ENCODE measurements at regions not wholly inside any gene's neighbourhood (a gene's known extent, or its start where the extent isn't known, plus 50 kb on each side); places are given as distances from the start of the nearest gene placed in this dataset.
A peak's percentile ranks its signal among the peaks of the same experiment; 100 is the strongest.

DNA sequence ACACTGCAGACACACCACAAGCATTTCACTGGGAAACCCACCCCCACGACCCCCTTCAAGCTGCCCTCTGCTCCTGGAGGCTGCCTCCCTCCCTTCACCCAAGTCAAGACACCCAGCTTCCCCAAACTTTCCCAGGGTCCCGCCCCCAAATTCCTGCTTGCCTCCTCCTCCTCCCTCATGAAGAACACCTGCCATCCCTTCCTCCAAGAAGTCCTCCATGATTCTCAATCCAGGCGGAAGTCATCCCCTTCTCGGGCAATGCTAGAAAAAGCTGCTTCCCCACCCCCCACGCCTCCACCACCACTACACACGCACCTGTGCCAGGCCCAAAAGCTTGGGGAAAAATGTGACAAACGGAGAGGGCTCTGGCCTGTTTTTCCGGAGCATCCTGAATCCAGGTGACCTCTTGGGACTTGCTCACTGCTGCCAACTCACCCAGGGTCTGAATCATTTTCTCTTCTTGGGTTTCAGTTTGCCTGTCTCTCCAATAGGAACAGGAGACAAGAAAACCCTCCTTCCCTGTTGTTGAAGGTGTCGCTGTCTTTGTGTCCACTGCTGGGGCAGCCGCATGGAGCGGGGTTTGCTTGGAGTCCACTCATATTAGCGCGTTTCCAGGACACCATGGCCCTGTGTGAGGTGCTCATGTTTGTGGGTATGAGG lies 101.0 kb upstream of the CASZ1 start:
- DNase-seq (ENCODE audit: low read depth in 2 of 2) = no peak

DNA sequence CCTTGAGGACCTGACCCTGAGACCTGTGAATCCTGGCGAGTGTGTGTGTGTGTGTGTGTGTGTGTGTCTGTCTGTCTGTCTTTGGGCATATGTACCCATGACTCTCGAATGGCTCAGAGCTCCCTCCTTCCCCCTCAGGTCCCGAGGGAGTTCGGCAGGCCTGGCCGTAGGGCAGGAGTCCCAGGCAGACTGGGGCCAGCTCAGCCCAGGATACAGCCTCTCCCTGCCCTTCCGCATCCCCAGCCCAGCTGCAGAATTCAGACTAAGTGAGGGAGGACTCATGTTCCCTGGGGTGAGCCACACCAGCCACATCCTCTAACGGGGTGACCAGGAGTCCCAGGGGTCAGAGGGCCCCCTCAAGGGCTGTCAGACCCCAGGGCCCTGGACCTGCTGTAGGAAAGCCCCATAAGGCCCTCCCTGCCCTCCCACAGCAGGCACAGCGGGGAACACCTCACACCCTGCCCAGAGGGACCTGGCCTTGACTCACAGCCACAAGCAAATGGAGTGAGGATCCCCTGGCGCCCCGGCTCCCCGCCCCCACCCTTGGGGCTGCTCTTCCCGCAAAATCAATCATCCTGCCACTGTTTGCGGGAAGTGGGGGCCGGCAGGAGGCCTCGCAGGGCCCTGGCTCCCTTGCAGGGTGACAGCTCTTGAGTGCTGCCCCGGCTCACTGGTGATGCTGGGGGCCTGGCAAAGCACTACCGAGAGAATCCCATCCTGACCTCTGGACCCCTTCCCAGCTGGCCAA lies 101.7 kb upstream of the CASZ1 start:
- DNase-seq (ENCODE audit: low read depth in 2 of 2) = no peak

DNA sequence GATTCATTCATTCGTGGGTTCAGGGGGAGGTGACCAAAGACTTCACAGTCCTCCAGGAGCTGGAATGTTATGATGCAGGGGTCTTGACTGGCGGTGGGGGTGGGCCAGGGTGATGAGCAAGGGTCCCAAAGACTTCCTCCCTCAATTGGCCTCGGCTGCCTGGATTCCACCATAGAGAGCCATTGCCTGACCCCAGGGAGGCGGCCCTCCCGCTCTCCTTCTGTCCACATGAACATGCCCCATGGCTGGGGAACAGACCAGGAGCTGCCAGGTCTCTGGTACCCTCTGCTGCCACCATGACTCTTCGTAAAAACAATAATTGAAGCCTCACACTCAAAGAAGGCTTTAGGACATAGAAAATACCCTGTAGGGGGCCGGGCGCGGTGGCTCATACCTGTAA lies 102.5 kb upstream of the CASZ1 start:
- no peak for DNase-seq (ENCODE audit: low read depth in 2 of 2)

DNA sequence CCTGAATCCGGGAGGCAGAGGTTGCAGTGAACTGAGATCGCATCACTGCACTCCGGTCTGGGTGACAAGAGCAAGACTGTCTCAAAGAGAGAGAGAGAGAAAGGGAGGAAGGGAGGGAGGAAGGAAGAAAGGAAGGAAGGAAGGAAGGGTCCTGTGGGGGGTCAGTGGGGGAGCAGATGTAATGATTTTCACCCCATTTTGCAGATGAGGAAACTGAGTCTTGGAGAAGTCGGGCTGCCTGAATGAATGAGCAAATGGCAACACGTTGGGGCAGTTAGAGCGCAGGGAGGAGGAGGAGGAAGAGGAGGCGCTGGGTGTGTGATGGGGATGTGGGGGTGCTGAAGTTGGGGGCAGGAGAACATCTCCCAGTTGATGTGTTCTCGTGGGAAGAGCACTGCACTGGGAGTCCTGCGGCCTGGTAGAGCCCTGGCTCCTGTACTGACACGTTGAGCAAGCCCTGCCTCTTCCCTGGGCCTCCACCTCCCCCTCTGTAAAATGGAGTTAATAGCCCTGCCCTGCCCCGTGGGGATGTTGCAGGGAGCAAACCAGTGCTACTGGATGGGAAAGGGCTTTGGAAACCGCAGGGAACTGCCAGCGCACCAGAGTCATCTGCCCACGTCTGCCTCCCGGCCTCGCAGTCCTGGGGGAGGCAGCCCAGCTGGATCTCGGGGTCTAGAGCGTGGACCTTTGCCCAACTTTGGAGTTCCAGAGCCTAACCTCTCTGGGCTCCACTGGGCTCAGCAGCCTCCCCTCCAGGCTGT lies 103.2 kb upstream of the CASZ1 start:
- DNase-seq (ENCODE audit: low read depth in 2 of 2) = no peak

DNA sequence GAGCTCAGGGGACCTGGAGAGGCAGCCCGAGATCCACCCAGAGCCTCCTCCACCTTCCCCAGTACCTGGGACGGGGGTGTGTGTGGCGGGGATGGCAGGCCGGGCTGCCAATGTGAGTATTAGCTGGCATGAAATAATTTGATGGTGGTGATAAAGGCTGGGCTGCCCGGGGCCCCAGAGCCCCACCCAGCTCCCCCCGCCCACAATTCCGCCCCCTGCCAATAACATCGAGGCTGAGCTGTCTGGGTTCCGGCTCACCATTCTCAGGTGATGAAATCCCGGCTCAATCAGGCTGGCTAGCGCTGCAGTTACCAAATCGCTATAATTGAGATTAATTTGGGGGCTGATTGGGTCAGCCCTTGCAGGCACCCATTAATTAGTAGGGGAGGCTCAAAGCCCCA lies 103.8 kb upstream of the CASZ1 start:
- DNase-seq (ENCODE audit: low read depth in 2 of 2) = no peak

DNA sequence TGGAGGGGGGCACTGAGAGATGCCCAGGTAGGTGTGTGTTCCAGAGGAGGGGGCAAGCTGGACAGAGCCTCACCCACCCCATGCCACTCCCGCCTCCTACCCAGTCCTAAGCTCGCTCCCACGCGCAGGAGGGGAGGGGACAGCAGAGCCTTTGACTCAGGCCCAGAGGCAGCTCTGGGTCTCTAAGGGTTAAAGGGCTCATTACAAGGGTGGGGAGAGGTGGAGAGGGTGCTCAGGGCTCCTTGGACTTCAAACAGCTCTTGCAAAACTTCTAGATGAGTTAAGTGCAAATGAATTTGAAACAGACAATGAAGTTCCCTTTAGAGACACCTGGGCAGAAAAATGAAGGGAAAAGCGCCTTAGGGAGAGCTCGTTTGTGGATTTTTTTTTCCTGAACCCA lies 104.2 kb upstream of the CASZ1 start:
- no peak for DNase-seq (ENCODE audit: low read depth in 2 of 2)

DNA sequence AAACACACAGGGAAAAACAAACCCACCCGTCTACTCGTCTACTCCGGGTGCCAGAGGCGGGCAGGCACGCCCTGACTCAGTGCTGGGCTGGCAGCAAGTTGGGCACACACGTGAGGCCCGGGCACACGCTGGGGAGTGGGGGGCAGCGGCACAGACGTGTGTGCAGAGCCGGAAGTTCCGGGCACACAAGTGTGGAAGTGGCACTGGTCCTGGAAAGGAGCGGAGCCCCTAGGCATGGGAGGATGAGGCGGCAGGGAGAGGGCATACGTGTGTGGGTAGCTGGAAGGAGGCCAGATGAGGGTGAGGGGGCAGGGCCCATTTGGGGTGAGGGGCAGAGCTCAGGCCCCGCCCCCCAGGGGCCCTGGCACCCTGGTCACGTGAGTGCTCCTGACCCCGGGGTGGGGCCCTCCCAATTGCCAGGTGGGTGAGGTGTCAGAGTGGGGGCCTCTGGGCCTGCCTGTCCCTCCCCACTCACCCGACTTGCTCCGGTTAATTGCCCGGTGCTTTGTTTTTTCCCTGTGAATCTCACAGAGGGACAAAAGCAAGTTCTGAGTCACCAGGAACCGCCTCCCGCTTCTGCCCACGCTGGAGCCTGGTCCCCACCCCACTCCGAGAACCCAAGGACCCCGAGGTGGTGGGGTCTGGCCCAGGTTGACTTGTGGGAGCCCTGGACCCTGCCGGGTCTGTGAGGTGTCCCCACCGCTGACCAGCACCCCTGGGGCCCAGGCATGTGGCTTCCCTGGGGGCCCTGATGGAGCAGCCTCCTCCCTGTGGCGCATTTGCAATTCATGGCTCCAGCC lies 104.8 kb upstream of the CASZ1 start:
- DNase-seq (ENCODE audit: low read depth in 2 of 2) = no peak

DNA sequence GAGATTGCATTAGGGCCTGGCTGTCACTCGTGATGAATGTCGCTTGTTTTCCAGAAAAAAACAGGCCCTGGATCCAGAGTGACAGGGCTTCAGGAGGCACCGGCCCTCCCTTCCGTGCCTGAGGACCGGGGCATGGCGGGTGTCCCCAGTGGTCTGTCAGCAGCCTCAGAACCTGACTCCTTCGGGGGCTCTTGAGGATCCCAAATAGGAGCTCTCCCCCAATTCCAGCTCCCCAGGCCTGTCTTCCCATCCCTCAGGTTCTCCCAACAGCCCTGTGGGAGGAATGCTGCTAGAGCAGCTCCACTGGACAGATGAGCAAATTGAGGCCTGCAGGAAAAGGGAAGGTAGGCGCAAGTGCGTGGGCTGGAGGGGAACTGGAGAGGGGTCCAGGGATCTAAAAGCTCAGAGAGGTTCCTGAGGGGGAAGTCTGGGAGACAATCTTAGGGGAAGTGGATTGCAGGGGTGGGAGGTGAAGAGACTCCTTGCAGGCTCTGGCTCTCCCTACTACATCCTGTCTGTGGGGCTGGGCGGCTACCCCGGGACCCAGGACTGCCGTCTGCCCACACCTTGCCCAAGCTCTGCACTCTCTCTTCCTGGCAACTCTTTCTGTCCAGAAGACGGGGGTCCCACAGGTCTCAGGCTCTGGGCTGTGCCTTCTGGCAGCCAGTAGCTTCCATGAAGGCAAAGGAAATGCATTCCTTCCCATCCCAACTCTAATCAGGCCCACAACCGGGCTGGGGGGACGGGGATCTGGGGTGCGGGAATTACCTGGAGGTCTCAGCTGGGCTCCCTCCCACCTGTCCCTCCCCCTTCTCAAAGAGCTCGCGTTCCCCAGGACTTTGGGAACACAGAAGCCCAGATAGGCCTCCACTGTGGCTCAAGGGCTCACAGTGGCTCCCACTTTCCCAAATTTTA lies 105.7 kb upstream of the CASZ1 start:
- no peak for DNase-seq (ENCODE audit: low read depth in 2 of 2)

DNA sequence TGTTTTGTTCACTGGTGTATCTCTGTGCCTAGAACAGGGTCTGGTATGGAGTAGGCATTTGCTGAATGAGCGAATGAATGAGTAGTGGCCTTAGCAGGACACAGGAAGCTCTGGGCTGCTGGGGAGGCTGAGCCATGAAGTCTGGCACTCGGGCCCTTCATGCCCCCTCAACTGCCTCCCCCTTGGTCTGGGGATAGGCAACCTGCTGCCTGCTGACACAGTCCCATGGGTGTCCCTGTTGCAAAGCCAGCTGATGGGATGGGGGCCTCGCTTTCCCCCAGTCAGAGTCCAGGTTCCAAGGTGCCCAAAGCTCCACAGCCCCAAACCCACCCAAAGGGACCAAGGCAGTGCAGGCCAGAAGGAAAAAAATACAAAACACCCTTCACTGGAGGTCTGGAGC lies 107.0 kb upstream of the CASZ1 start:
- DNase-seq (ENCODE audit: low read depth in 2 of 2) = no peak

DNA sequence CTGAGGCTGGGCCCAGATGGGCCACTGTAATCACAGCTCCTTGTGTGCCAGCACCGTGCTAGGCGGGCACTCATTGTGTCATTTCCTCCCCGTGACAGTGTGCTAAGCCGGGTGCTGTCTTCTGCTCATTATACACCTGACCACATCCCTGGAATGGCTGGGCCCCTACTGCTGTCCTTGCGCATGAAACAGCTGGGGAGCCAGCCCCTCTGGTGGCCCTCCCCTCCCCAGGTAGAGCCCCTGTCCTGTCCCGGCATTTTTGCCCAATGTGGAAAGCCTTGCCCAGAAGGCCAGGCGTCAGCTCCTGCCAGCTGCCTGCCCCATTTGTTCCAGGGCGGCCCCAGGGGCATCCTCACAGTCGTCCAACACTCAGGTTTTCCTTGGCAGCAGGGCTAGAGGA lies 107.4 kb upstream of the CASZ1 start:
- no peak for DNase-seq (ENCODE audit: low read depth in 2 of 2)

DNA sequence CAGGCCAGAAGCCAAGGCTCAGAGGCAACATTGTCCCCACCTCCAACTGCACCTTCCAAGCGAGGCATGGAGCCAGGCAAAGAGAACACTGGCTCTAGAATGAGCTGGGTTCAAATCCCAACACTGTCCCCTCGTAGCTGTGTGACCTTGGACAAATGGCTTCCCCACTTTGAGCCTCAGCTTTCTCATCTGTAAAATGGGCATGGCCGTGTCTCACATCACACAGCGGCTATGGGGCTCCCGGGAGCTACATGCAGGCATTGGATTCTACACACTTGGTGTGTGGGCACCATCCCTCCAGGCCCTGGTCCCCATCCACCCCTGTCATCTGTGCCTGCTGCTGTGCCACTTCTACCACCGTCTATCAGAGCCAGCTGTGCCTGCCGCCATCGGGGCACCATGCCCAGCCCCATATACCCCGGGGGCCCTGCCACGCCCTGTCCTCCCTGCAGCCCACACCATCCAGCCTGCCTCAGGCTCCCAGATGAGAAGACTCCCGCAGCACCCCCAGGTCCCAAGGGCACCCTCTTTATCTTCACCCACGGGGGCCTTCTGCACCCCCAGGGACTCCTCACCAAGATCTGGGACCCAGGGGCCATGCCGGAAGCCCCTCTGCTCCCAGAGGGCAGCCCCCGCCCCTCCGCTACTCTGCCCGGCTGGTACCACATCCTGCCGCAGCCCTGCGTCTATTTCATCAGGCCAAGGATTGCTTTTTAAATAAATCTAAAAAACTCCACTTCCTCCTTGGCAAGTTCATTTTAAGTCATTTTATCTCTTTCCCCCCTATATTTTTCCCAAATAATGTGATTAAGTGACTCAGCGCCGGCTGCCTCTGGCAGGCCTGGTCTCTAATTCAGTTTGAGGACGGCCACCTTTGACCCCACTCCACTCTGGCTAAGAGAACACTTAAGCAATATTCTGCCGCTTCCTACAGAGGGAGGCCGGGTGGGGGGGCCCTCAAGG lies 107.8 kb upstream of the TARDBP start:
- no peak for DNase-seq (ENCODE audit: low read depth in 2 of 2)

DNA sequence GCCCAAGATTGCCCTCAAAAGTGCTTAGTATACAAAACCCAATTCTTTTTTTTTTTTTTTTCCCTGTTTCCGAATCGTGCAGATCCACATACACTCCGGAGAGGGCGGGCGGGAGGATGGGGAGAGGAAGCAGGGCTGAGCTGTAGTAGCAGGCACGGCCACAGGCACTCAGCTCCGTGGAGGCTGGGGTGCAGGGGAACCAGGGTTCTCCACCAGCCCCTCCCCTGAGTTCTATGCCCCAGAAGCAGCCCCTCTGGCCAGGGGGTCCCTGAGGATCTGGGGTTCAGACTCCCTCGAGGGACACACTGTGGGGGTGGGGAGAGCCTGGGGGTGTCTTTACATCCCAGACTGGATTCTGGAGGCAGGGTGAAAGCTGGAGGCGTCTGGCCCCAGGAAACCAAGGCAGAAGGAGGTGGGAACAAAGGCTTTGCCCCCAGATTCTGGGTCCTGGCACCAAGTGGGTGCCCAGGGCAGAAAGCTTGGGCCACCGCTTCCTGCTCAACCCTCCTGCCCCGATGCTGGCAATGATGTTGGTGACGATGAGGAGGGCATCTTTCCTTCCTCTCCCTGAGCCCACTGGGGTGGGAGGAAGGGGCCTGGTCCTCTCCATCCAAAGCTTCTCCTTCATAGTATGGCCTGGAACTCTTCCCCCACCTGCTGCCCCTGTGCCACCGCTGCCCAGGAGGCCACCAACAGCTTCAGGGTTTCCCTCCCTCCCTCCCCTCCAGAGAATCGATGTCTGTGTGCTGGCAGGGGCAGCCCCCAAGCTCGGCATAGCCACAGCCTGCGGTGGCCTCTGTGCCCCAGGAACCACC lies 106.4 kb upstream of the TARDBP start:
- DNase-seq (ENCODE audit: low read depth in 2 of 2) = no peak

DNA sequence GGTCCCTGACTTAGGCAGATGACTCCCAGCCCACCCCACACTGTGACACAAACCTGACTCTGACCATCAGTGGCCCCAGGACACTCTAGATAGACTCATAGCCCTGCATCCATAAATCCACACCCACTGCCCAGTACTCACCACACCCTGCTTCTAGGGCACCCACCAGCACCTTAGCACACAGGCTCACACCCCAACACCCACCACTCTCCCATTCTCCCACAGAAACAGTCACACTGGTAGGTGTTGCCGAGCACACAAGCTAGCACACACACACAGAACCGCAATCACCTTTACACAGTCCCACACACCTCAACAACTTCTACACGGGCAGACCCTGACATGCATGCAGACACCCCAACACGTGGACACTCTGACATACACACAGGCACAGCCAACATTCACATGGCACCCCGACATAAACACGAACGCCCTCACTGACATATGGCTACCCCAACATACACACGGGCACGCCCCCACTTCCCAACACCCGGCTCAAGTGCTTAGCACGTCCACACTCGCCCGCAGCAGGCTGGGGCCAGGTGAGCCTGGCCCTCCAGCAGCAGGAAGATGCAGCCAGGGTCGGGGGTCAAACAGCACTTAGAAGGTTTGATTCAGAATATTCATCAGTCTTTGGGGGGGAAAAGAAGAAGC lies 105.5 kb upstream of the TARDBP start:
- DNase-seq (ENCODE audit: low read depth in 2 of 2) = no peak

DNA sequence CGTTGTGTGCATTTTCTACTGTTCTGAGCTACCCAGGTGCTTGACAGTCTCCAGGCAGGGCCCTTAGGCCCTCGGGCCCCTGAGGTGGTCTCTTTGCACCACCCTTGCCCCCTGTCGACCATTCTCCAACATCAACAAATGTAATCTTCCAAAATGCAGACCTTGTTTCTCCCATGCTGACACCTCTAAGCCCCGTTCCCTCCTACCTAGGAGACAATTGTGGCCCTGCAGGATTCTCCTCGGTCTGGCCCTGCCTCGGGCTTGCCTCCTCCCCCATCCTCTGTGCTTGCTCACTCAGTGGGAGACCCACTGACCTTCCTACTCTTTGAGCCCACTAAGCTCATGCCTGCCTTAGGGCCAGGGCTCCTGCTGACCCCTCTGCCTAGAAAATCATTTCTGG lies 104.2 kb upstream of the TARDBP start:
- no peak for DNase-seq (ENCODE audit: low read depth in 2 of 2)

DNA sequence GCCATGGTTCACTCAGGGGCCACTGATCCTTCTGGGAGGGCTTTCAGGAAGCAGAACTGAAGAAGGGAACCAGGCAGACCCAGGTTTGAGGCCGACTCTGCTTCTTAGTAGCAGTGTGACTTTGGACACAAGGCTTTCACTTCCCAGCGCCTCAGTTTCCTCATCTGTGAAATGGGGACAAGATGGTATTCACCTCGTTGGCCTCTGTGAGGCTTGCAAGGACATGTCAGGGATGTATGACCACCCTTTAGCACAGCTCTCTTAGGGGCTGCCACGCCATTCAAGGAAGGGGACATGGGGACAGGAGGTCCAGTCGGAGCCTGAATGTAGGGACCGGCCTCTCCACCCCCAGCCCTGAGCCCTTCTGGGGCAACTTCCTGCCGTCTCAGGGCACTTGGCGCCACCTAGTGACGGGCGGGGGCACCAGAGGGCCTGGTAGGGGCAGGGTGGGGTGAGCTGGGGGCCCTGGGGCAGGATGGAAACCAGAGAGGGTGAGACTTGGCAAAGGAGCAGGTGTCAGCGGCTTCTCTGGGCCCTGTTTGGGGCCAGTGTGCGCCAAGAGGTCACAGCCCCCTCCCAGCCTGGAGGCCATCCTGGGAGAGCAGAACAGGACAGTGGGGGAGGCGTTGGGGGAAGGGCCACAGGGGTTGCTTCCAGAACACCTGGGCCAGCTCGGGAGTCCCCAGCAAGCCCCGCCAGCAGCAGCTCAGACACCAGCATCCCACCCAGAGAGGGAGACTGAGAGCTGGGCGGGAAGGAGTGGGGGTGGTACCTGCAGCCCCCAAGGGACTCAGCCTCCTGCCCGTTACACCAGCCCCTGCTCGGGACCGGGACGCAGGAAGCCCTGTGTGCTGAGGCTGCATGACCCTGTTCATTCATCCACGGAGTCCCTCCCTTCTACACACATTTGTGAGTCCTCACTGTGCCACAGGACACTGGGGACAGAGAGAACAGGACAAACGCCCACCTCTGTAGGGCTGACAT lies 102.5 kb upstream of the TARDBP start:
- DNase-seq (ENCODE audit: low read depth in 2 of 2) = peak; percentile 50 to 71

DNA sequence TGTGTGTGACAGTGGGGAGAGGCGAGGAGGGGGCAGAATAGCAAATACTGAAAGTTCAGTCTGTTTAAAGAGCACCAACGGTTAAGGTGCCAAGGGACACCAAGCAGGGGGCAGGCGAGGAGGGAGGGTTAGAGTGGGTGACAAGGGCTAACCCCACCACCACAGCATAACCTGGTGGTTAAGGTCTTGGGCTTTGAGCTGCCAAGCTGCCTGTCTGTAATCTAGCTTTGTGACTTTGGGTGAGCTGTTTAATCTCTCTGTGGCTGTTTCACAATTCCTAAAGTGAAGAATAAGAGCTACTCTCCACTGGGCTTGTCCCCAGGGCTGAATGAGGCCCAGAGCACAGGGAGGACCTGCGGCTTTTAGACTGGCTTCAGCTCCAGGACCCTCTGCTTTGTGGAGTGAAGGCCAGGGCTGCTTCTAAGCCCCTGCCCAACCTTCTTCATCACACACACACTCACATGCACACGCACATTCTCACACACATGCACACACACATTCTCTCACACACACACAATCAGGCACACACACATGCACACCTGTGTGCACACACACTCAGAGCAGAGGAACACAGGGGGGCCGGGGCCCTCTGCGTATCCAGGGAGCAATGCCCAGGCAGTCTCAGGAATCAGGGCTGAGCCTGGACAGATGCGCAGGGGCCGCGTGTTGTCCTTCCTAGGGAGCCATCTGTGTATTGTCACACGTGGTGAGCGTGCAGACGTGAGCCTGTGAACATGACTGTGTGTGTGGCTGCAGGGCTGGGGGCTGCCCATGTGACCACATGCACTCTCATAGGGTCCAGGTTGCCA lies 101.6 kb upstream of the TARDBP start:
- no peak for DNase-seq (ENCODE audit: low read depth in 2 of 2)
